ENCODE measurements at regions not wholly inside any gene's neighbourhood (a gene's known extent, or its start where the extent isn't known, plus 50 kb on each side); places are given as distances from the start of the nearest gene placed in this dataset.
"Not testable (repeated sequence)": the region's sequence is repeated elsewhere in the genome, so short reads cannot be mapped to it uniquely, and the experiment has no call there.

- DNase-seq (ENCODE audit: insufficient read length, low spot score): no peak
- FAIRE-seq: no peak
Measured at GRCh38 chr6:82506526-82506925, 142.9 kb downstream of the TPBG start.

GRCh38 chr6:82507112-82507511, 143.5 kb downstream of the TPBG start:
- DNase-seq (ENCODE audit: insufficient read length, low spot score) (no peak), FAIRE-seq (no peak)

GRCh38 chr6:82511546-82511945, 147.9 kb downstream of the TPBG start:
- FAIRE-seq (no peak), DNase-seq (ENCODE audit: insufficient read length, low spot score) (no peak)

- FAIRE-seq: not testable (repeated sequence)
Measured at GRCh38 chr6:82517896-82518295, 154.3 kb downstream of the TPBG start.

GRCh38 chr6:82521369-82521768, 157.8 kb downstream of the TPBG start:
- FAIRE-seq: no peak
- DNase-seq (ENCODE audit: insufficient read length, low spot score): no peak

More at GRCh38 chr6:82517896-82518295, 154.3 kb downstream of the TPBG start:
- not testable (repeated sequence) for DNase-seq (ENCODE audit: insufficient read length, low spot score)

- FAIRE-seq (no peak), DNase-seq (ENCODE audit: insufficient read length, low spot score) (no peak)
Measured at GRCh38 chr6:82521861-82522260, 158.2 kb downstream of the TPBG start.

GRCh38 chr6:82524031-82524430, 160.4 kb downstream of the TPBG start:
- FAIRE-seq: no peak

GRCh38 chr6:82525775-82526495, 162.3 kb downstream of the TPBG start:
- DNase-seq (ENCODE audit: insufficient read length, low spot score) (no peak), FAIRE-seq (no peak)

More at GRCh38 chr6:82524031-82524430, 160.4 kb downstream of the TPBG start:
- DNase-seq (ENCODE audit: insufficient read length, low spot score): no peak

- FAIRE-seq; DNase-seq (ENCODE audit: insufficient read length, low spot score): not testable (repeated sequence)
Measured at GRCh38 chr6:82529960-82530460, 166.4 kb downstream of the TPBG start.

GRCh38 chr6:82534876-82535275, 171.3 kb downstream of the TPBG start:
- no peak for DNase-seq (ENCODE audit: insufficient read length, low spot score)
- FAIRE-seq: no peak

GRCh38 chr6:82549480-82549879, 185.9 kb downstream of the TPBG start:
- FAIRE-seq; DNase-seq (ENCODE audit: insufficient read length, low spot score): not testable (repeated sequence)

- DNase-seq (ENCODE audit: insufficient read length, low spot score); FAIRE-seq: not testable (repeated sequence)
Measured at GRCh38 chr6:82551311-82551710, 187.7 kb downstream of the TPBG start.

GRCh38 chr6:82551831-82552230, 188.2 kb downstream of the TPBG start:
- DNase-seq (ENCODE audit: insufficient read length, low spot score) (no peak), FAIRE-seq (no peak)

GRCh38 chr6:82553863-82554531, 190.4 kb downstream of the TPBG start:
- DNase-seq (ENCODE audit: insufficient read length, low spot score): no peak
- FAIRE-seq: no peak

GRCh38 chr6:82554666-82555065, 191.0 kb downstream of the TPBG start:
- no peak for DNase-seq (ENCODE audit: insufficient read length, low spot score)
- no peak for FAIRE-seq

- FAIRE-seq: no peak
- peak; percentile 12 for DNase-seq (ENCODE audit: insufficient read length, low spot score)
Measured at GRCh38 chr6:82555801-82556200, 192.2 kb downstream of the TPBG start.

- DNase-seq (ENCODE audit: insufficient read length, low spot score); FAIRE-seq: not testable (repeated sequence)
Measured at GRCh38 chr6:82558531-82558930, 194.9 kb downstream of the TPBG start.

GRCh38 chr6:82567621-82568020, 204.0 kb downstream of the TPBG start:
- no peak for FAIRE-seq
- no peak for DNase-seq (ENCODE audit: insufficient read length, low spot score)

GRCh38 chr6:82568290-82568993, 204.8 kb downstream of the TPBG start:
- DNase-seq (ENCODE audit: insufficient read length, low spot score) (no peak), FAIRE-seq (no peak)

GRCh38 chr6:82569022-82569421, 205.4 kb downstream of the TPBG start:
- FAIRE-seq (no peak), DNase-seq (ENCODE audit: insufficient read length, low spot score) (no peak)

GRCh38 chr6:82570083-82570482, 206.5 kb downstream of the TPBG start:
- DNase-seq (ENCODE audit: insufficient read length, low spot score) (no peak), FAIRE-seq (no peak)

All from HTR-8/SVneo (cell line).